HepG2 (cell line): ENCODE measurements at regions not wholly inside any gene's neighbourhood (a gene's known extent, or its start where the extent isn't known, plus 50 kb on each side); places are given as distances from the start of the nearest gene placed in this dataset.
A peak's percentile ranks its signal among the peaks of the same experiment; 100 is the strongest.

Experiments used
- ATAC-seq: fragments of 200-7000 bp; cut with Tn5 transposase; 3 replicates; pipeline ENCODE4 v1.9.1; 2020; ENCODE audit warnings: mild to moderate bottlenecking, moderate library complexity
- BruUV-seq: library from RNA; stranded (reverse); fragments of 400-500 nt; replicated peaks from 2 replicates; lab custom pipeline; 2021; lab: Mats Ljungman, UMichigan
- CTCF ChIA-PET: fragments of 300-600 bp; formaldehyde crosslinking; extraction: SDS; loops from one replicate; lab custom pipeline; 2021; ENCODE audit warnings: low total read pairs, inconsistent platforms, low intra/inter-chr PET ratio; lab: Yijun Ruan, JAX
- POLR2A ChIA-PET: fragments of 350-600 bp; sonication (Branson Sonifier 250); formaldehyde crosslinking; loops from one replicate; lab custom pipeline; 2020; ENCODE audit warnings: antibody characterized with exemption, inconsistent platforms; lab: Yijun Ruan, JAX
- DNase-seq: peaks from one replicate; pipeline ENCODE4 v3.0.0-alpha.2; 2015; ENCODE audit warnings: low spot score
- FAIRE-seq: peaks from 3 replicates; lab custom pipeline; 2011; peaks lifted over from hg19 to GRCh38; lab: Jason Lieb, UNC
- H2AFZ ChIP-seq: one replicate; pipeline ENCODE4 v1.6.1; 2011; ENCODE audit warnings: low read length, inconsistent platforms
- H3K27ac ChIP-seq: fragments of 300-600 bp; 3 replicates; pipeline ENCODE4 v1.8.0; 2011; ENCODE audit warnings: mixed run types, mild to moderate bottlenecking, mixed read lengths, low read length, inconsistent platforms; ENCODE audit not compliant: insufficient read depth; ENCODE audit errors: extremely low read length
- H3K27me3 ChIP-seq, 2 experiments: fragments of 200-600 bp in 1 of 2; 2 replicates in 1 of 2; 3 replicates in 1 of 2; pipeline versions ENCODE4 v1.6.0 to v1.8.0; 2011; ENCODE audit warnings: low read length in 2 of 2, mild to moderate bottlenecking in 2 of 2, moderate library complexity in 2 of 2, inconsistent platforms in 1 of 2; ENCODE audit not compliant: insufficient read depth in 2 of 2, control insufficient read depth in 1 of 2
- H3K36me3 ChIP-seq, 2 experiments: fragments of 200-600 bp in 1 of 2; replicated peaks in 1 of 2; 2 replicates in 1 of 2; 3 replicates in 1 of 2; pipeline versions ENCODE4 v1.5.1 to v1.8.0; 2011; ENCODE audit warnings: low read length in 2 of 2, inconsistent platforms in 1 of 2; ENCODE audit not compliant: insufficient read depth in 2 of 2, control insufficient read depth in 1 of 2
- H3K4me1 ChIP-seq: 2 replicates; pipeline ENCODE4 v1.5.1; 2012; ENCODE audit warnings: low read length, inconsistent platforms; ENCODE audit not compliant: insufficient read depth
- H3K4me2 ChIP-seq: 2 replicates; pipeline ENCODE4 v1.6.0; 2011; ENCODE audit warnings: low read depth, low read length, inconsistent platforms
- H3K4me3 ChIP-seq, 3 experiments: fragments of 200-600 bp in 1 of 3; sonication (generic), shearing (Covaris generic) in 1 of 3; replicated peaks in 1 of 3; 2 replicates each; pipeline ENCODE4 v1.5.1; 2011 to 2016; ENCODE audit warnings: low read length in 3 of 3, inconsistent platforms in 2 of 3, low read depth in 2 of 3, mild to moderate bottlenecking in 2 of 3, control low read depth in 1 of 3, mixed read lengths in 1 of 3; ENCODE audit not compliant: insufficient read depth in 1 of 3
- H3K79me2 ChIP-seq: one replicate; pipeline ENCODE4 v1.6.1; 2011; ENCODE audit warnings: low read length, inconsistent platforms; ENCODE audit not compliant: insufficient read depth
- H3K9ac ChIP-seq: 2 replicates; pipeline ENCODE4 v1.6.0; 2011; ENCODE audit warnings: mild to moderate bottlenecking, low read depth, low read length, inconsistent platforms; ENCODE audit not compliant: insufficient read depth
- H3K9me3 ChIP-seq: 2 replicates; pipeline ENCODE4 v1.5.1; 2012; ENCODE audit warnings: mild to moderate bottlenecking, low read length
- H4K20me1 ChIP-seq: 2 replicates; pipeline ENCODE4 v1.6.0; 2011; ENCODE audit warnings: inconsistent platforms, mild to moderate bottlenecking, low read length, moderate library complexity; ENCODE audit not compliant: insufficient read depth
- ATRX ChIP-seq: sonication (generic); formaldehyde crosslinking; IDR thresholded peaks from 2 replicates; pipeline ENCODE4 v1.4.0; 2020; ENCODE audit warnings: missing genetic modification reagents, borderline replicate concordance
- MTF2 ChIP-seq: sonication (generic); formaldehyde crosslinking; IDR thresholded peaks from 2 replicates; pipeline ENCODE4 v1.5.0; 2020; ENCODE audit warnings: missing genetic modification reagents, borderline replicate concordance
- SOX5 ChIP-seq: IDR thresholded peaks from 2 replicates; pipeline ENCODE4 v1.6.1; 2016; ENCODE audit warnings: borderline replicate concordance
- ZNF160 ChIP-seq: sonication (generic); formaldehyde crosslinking; IDR thresholded peaks from 2 replicates; pipeline ENCODE4 v1.8.0; 2022; ENCODE audit warnings: mild to moderate bottlenecking, inconsistent platforms, missing genetic modification reagents
- ZNF446 ChIP-seq: sonication (generic); formaldehyde crosslinking; IDR thresholded peaks from 2 replicates; pipeline ENCODE4 v1.5.0; 2020; ENCODE audit warnings: mild to moderate bottlenecking, missing genetic modification reagents
- WGBS: methylation state at CpG from one replicate; pipeline ENCODE4 v1.1.6; 2017; ENCODE audit warnings: low lambda C conversion rate; 5-methylcytosine and 5-hydroxymethylcytosine counted together
- in situ Hi-C: cut with HindIII; loops from 2 replicates; pipeline ENCODE4 v1.10.0; 2017; ENCODE audit warnings: low pct_unique_long_range_greater_than_20kb; ENCODE audit not compliant: extremely low pct_ligation_motif_present
- intact Hi-C: fragments of 100-400 bp; cut with micrococcal nuclease; formaldehyde crosslinking; loops from one replicate; pipeline ENCODE4 v1.10.0; 2022; ENCODE audit not compliant: unreplicated experiment
- TF ChIP-seq, protein P1 (sequence below): IDR thresholded peaks from 2 replicates; pipeline ENCODE4 v1.6.1; 2016

DNA sequence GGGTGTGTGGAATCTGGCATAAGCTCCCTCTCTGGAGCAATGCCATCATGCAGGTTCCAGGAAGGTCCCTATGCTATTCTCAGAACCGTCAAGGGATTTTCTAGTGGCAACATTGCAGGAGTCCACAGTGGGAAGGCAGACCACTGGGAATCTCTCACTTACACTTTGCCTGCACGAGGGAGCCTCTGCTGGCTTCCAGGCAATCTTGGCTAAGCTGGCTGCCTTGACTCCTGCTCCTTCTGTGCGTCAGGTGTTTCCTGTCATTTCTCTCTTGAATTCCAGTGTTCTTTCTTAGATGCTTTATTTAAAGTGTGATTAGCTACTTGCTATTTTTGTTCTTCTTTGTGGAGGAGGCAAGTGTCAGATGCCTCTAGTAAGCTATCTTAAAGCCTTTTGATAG is 414.0 kb upstream of the ATP2B1 start:
- Histone ChIP-seq H3K27ac (no peak overlapping the region), H3K9me3 (peaks cover 31% of the 10 kb centered on the region), H3K27me3 (no peaks in the 10 kb centered on the region), H3K9ac (no peak overlapping the region), H4K20me1 (no peaks in the 10 kb centered on the region), H2AFZ (no peak overlapping the region), H3K36me3 (no peaks in the 10 kb centered on the region), H3K4me3 (no peak overlapping the region), H3K79me2 (no peaks in the 10 kb centered on the region), H3K4me2 (no peak overlapping the region), H3K4me1 (no peaks in the 10 kb centered on the region)
- intact Hi-C loops = no loop called here
- in situ Hi-C loops = no loop called here
- 0% methylated on average over 3 of the region's 3 CpGs for WGBS
- ChIA-PET CTCF (no interaction called here), POLR2A (no interaction called here)
- FAIRE-seq (no peak), DNase-seq (no peak), ATAC-seq (no peak)
- no TSS peak for BruUV-seq
- TF ChIP-seq ZNF446 (CRISPR knock-in tag) (no peak), MTF2 (CRISPR knock-in tag) (no peak)
- TF ChIP-seq, protein P1, sequence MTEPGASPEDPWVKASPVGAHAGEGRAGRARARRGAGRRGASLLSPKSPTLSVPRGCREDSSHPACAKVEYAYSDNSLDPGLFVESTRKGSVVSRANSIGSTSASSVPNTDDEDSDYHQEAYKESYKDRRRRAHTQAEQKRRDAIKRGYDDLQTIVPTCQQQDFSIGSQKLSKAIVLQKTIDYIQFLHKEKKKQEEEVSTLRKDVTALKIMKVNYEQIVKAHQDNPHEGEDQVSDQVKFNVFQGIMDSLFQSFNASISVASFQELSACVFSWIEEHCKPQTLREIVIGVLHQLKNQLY = no peak

DNA sequence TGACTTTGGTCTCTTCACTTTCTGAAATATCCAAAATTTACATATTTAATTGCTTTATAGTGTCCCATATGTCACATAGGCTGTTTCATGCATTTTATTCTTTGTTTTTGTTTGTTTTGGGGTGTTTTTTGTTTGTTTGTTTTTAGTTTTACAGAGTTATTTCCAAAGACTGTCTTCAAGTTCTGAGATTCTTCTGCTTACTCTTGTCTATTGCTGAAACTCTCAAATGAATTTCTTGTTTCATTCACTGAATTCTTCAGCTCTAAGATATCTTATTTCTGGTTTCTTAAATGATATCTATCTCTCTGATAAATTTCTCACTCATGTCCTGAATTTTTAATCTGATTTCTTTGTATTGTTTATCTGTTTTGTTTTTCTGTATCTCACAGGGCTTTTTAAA is 412.0 kb upstream of the ATP2B1 start:
- no peaks in the 10 kb centered on the region for H3K79me2 ChIP-seq
- no peaks in the 10 kb centered on the region; a peak in 1 of 5 replicates for H3K27me3 ChIP-seq
- ChIA-PET POLR2A (no interaction called here), CTCF (no interaction called here)
- H3K9me3 ChIP-seq = peaks cover 31% of the 10 kb centered on the region
- no peaks in the 10 kb centered on the region for H3K36me3 ChIP-seq
- in situ Hi-C loops (no loop called here), intact Hi-C loops (no loop called here)
- H2AFZ ChIP-seq = no peak overlapping the region
- no peak overlapping the region for H3K27ac ChIP-seq
- TF ChIP-seq ZNF160 (CRISPR knock-in tag) (peak; percentile 84), ATRX (no peak), SOX5 (CRISPR knock-in tag) (no peak)
- FAIRE-seq (no peak), ATAC-seq (no peak), DNase-seq (no peak)
- H4K20me1 ChIP-seq = no peaks in the 10 kb centered on the region
- no peaks in the 10 kb centered on the region for H3K4me1 ChIP-seq
- no peak overlapping the region for H3K4me2 ChIP-seq
- BruUV-seq = no TSS peak
- no peak overlapping the region for H3K4me3 ChIP-seq
- no peak overlapping the region for H3K9ac ChIP-seq
